ENCODE measurements at regions not wholly inside any gene's neighbourhood (a gene's known extent, or its start where the extent isn't known, plus 50 kb on each side); places are given as distances from the start of the nearest gene placed in this dataset.

GRCh38 chrX:38861489-38861888 lies 60.2 kb downstream of the MID1IP1 start:
- Mint-ChIP-seq H3K4me1 (peaks cover 13 to 14% of the 10 kb centered on the region in 2 experiments), H3K36me3 (ENCODE audit: insufficient read depth in 1 of 3, low read depth in 3 of 3) (peaks cover 0 to 3% (median 0%) of the 10 kb centered on the region in 3 experiments; a peak in 1 of 7 replicates), H3K27me3 (ENCODE audit: low read depth) (no peaks in the 10 kb centered on the region), H3K4me3 (no peak overlapping the region), H3K27ac (no peak overlapping the region), H3K9me3 (peaks cover 31 to 35% of the 10 kb centered on the region in 2 experiments)
- no peak overlapping the region for H3K56ac ChIP-seq (ENCODE audit: insufficient read length, low read depth, low read length)
- no peak overlapping the region for H3K9ac ChIP-seq (ENCODE audit: extremely low read depth, insufficient read length, low read length)
- no peak overlapping the region for H3K4me2 ChIP-seq (ENCODE audit: insufficient read depth, insufficient read length, low read length)
- H3K4ac ChIP-seq (ENCODE audit: low read depth, low read length) = no peak overlapping the region
- H4K8ac ChIP-seq (replicated peaks; ENCODE audit: insufficient read length, low read depth, low read length) = no peak overlapping the region
- H4K5ac ChIP-seq (ENCODE audit: insufficient read length, low read depth, low read length) = no peak overlapping the region
- whole genome bisulfite sequencing (ENCODE audit: extremely low coverage, insufficient read length, low lambda C conversion rate) = 100% methylated on average over 1 of the region's 2 CpGs
- no peaks in the 10 kb centered on the region for H4K20me1 ChIP-seq (ENCODE audit: control insufficient read depth, insufficient read depth, insufficient read length)
- no peak overlapping the region for H2BK5ac ChIP-seq (ENCODE audit: insufficient read length, low read length)
- no peaks in the 10 kb centered on the region for H3K27me3 ChIP-seq (ENCODE audit: insufficient read depth, low read length)
- H4K91ac ChIP-seq (ENCODE audit: insufficient read length, low read depth, low read length) = no peak overlapping the region
- no peak overlapping the region for H3T11ph ChIP-seq (ENCODE audit: low read length)
- no peak overlapping the region for H3K23ac ChIP-seq (ENCODE audit: insufficient read length, low read depth, low read length)
- H2AK5ac ChIP-seq (ENCODE audit: insufficient read length, low read length) = no peak overlapping the region
- H3K27ac ChIP-seq (ENCODE audit: insufficient read length, low read depth, low read length) = no peak overlapping the region
- no peaks in the 10 kb centered on the region for H3K9me3 ChIP-seq (ENCODE audit: control insufficient read depth, low read depth, low read length)
- H3K14ac ChIP-seq (ENCODE audit: insufficient read depth, low read length) = no peak overlapping the region
- H2BK15ac ChIP-seq (ENCODE audit: low read depth, low read length) = no peak overlapping the region
- H3K18ac ChIP-seq (ENCODE audit: insufficient read length, low read depth, low read length) = no peak overlapping the region
- no peak overlapping the region for H2BK12ac ChIP-seq (ENCODE audit: insufficient read length, low read depth, low read length)
- H2BK20ac ChIP-seq (ENCODE audit: low read depth, low read length, poor library complexity, severe bottlenecking) = no peak overlapping the region
- peaks cover 7% of the 10 kb centered on the region; the same call in 1 of the 2 replicates for H3K4me1 ChIP-seq (ENCODE audit: insufficient read depth, low read length)
- no peaks in the 10 kb centered on the region for H3K79me1 ChIP-seq (ENCODE audit: insufficient read depth, low read depth, low read length, poor library complexity, severe bottlenecking)
- DNase-seq = no peak
- no peak overlapping the region for H2AFZ ChIP-seq (ENCODE audit: low read length)
- no peaks in the 10 kb centered on the region for H3K23me2 ChIP-seq (ENCODE audit: insufficient read length, low read depth, low read length, poor library complexity, severe bottlenecking)
- TF ChIP-seq CTCF (conservative IDR thresholded peaks at IDR 0.05) = no peak
- no peaks in the 10 kb centered on the region for H3K79me2 ChIP-seq (ENCODE audit: insufficient read depth, low read length)
- no peak overlapping the region for H2BK120ac ChIP-seq (ENCODE audit: low read depth, low read length, poor library complexity, severe bottlenecking)

Data from H9 (cell line).